ENCODE measurements at regions not wholly inside any gene's neighbourhood (a gene's known extent, or its start where the extent isn't known, plus 50 kb on each side); places are given as distances from the start of the nearest gene placed in this dataset.
"Not testable (repeated sequence)": the region's sequence is repeated elsewhere in the genome, so short reads cannot be mapped to it uniquely, and the experiment has no call there.

DNA sequence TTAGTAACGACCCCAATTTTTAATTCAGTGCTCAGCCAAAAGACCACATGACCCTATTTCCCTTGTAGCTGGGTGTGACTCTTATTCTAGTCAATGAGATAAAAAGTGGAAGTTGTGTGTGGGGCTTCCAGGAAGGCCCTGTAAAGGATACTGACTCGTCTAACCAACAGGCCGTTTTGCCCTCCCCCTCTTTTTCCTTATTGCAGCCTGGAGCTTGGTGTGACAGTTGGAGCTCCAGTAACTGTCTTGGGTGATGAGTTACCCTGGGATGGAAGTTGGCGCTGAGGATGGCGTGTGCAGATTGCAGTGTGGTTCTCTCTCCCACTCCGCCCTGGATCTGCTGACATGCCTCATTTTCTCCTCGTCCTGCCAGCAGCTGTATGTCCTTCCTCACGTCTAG lies 209.3 kb upstream of the PROK2 start:
- no peak overlapping the region for H3K4me3 Mint-ChIP-seq
- no peak overlapping the region for H3K27ac Mint-ChIP-seq
- H3K9me3 Mint-ChIP-seq = peaks cover 9% of the 10 kb centered on the region
- DNase-seq (ENCODE audit: low spot score in 2 of 2) = no peak
- peaks cover 37% of the 10 kb centered on the region for H3K4me1 Mint-ChIP-seq
- ATAC-seq = no peak
- no peaks in the 10 kb centered on the region for H3K36me3 Mint-ChIP-seq

DNA sequence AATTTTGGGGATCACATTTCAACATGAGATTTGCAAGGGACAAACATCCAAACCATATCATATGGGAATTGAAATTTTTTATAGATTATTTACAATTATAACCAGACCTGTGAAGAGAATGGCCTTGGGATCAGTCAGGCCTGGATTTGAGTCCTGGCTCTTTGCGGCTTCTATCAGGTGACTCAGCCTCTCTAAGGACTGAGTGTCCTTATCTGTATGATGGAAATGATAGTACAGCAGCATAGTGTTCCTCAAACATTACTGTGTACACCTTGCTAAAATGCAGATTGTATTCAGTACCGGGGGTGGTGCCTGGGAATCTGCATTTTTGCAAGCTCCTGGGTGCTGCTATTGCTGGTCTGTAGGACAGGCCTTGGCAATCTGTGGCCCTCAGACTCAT lies 206.7 kb upstream of the PROK2 start:
- H3K4me3 Mint-ChIP-seq = no peak overlapping the region
- ATAC-seq = no peak
- H3K27ac Mint-ChIP-seq = no peak overlapping the region
- no peaks in the 10 kb centered on the region for H3K36me3 Mint-ChIP-seq
- peaks cover 6% of the 10 kb centered on the region for H3K9me3 Mint-ChIP-seq
- no peak for DNase-seq (ENCODE audit: low spot score in 2 of 2)
- peaks cover 20% of the 10 kb centered on the region for H3K4me1 Mint-ChIP-seq

DNA sequence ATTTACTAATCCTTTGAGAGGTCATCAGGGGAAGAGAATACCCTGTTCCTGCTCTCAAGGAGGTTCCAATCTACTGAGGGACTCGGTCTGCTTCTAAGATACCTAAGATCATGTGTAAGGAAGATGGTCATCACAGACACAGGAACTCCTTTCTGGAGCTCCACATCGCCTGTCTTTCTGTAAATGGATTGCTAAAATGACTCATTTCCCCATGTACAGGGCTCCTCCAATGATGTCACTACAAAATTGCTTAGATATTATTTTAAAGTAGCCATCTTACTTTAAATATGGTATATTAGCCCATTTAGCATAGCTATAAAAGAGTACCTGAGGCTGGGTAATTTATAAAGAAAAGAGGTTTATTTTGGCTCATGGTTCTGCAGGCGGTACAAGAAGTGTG lies 206.1 kb upstream of the PROK2 start:
- DNase-seq (ENCODE audit: low spot score in 2 of 2) (no peak), ATAC-seq (no peak)
- H3K36me3 Mint-ChIP-seq = no peaks in the 10 kb centered on the region
- H3K27ac Mint-ChIP-seq = no peak overlapping the region
- peaks cover 20% of the 10 kb centered on the region for H3K4me1 Mint-ChIP-seq
- peaks cover 6% of the 10 kb centered on the region for H3K9me3 Mint-ChIP-seq
- H3K4me3 Mint-ChIP-seq = no peak overlapping the region

DNA sequence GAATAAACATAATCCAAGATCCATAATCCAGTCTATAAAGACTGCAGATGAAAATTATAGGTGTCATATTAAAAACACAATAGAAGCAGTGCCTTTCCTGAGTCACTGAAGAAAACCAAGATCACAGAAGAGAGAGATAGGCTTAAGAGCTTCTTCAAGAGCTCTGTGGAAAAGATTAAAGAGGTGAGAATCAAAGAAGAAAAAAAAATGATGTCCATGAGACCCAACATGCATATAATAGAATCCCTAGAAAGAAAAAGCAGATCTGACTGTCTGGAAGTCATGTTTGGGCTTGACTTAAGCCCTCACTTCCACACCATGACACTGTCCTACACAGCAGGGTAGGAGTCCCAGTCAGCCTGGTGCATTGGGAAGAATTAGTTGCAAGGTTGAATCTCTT lies 205.6 kb upstream of the PROK2 start:
- peaks cover 6% of the 10 kb centered on the region for H3K9me3 Mint-ChIP-seq
- DNase-seq (ENCODE audit: low spot score in 2 of 2) = no peak
- peaks cover 20% of the 10 kb centered on the region for H3K4me1 Mint-ChIP-seq
- no peak for ATAC-seq
- H3K4me3 Mint-ChIP-seq = no peak overlapping the region
- no peaks in the 10 kb centered on the region for H3K36me3 Mint-ChIP-seq
- H3K27ac Mint-ChIP-seq = no peak overlapping the region

DNA sequence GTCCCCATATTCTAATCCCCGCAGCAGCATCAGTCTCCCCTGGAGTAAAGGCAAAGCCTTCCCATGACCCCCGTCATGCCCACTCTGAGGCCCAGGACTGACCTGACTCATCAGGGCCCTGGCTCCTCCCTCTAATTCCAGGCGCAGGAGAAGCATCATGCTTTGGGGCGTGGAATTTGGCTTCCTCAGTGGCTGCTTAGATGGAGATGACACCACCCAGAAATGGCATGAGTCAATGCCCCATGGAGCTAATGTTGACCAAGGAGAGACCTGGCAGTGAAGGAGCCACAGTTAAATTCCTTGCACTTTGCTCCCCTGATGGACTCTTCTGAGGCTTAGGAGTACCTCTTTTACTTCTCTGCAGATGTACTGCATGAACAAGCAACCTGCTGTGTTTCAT lies 204.2 kb upstream of the PROK2 start:
- ATAC-seq (no peak), DNase-seq (ENCODE audit: low spot score in 2 of 2) (no peak)

DNA sequence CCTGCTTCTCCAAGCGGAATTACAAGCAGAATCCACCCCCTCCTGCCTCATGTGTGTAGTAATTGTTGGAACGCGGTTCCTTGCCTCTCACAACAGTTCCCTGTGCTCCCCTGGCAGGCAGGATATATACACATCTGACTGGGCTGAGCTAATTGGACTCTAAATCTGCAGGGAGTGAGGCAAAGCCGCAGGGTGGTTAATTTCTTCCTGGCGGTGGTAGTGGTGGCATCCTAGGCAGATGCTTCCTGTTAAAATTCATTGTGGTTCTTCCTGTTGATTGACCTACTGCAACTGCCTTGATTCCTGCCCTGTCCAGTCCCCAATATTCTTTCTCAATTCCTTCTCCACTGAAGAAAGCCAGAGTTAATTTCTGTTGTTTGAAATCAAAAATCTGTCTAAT lies 202.9 kb upstream of the PROK2 start:
- Mint-ChIP-seq H3K9me3 (peaks cover 2% of the 10 kb centered on the region), H3K27ac (no peak overlapping the region), H3K4me1 (peaks cover 23% of the 10 kb centered on the region), H3K4me3 (no peak overlapping the region), H3K36me3 (no peaks in the 10 kb centered on the region)
- ATAC-seq (no peak), DNase-seq (ENCODE audit: low spot score in 2 of 2) (no peak)

More for the DNA sequence above, 204.2 kb upstream of the PROK2 start:
- Mint-ChIP-seq H3K27ac (no peak overlapping the region), H3K4me1 (peaks cover 22% of the 10 kb centered on the region), H3K4me3 (no peak overlapping the region), H3K9me3 (peaks cover 6% of the 10 kb centered on the region), H3K36me3 (no peaks in the 10 kb centered on the region)

DNA sequence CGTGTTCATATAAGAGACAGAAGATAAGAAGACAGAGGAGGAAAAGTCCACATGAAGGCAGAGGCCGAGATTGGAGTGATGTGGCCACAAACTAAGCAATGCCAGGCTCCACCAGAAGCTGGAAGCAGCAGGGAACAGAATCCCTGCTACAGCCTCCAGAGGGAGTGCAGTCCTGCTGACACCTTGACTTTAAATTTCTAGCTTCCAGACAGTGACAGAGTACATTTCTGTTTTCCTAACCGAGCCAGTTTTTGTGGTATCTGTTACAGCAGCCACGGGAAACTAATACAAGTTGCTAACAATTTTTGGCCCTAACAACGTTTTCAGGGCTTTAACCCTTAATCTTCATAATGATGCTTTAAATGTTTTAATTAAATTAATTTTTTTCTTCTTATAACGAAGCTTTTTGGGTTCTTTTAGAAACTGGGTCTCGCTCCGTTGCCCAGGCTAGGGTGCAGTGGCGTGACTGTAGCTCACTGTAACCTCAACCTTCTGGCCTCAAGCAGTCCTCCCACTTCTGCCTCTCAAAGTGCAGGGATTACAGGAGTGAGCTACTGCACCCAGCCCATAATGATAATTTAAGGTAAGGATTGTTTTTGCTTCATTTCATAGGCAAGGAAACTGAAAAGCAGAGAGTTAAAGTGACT lies 202.3 kb upstream of the PROK2 start:
- no peak overlapping the region for H3K27ac Mint-ChIP-seq

DNA sequence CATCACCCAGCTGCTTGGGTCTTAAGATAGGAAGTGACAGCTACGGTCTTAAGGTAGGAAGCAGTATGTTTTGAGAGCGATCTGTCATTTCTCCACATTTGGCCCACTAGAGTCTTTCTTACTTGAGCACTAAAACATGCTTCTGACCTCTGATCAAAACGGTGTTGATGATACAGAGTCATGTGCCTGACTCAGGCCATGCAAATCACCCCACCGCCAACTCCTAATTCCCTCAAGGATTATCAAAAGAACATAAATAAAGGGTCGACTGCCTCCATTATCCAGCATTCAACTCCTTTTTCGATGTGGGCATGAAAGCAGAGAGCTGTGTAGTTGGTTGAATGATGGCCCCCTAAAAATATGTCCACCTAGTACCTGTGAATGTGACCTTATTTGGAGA lies 201.7 kb upstream of the PROK2 start:
- Mint-ChIP-seq H3K4me3 (no peak overlapping the region), H3K36me3 (no peaks in the 10 kb centered on the region), H3K9me3 (peaks cover 2% of the 10 kb centered on the region), H3K27ac (no peak overlapping the region), H3K4me1 (peaks cover 33% of the 10 kb centered on the region)
- DNase-seq (ENCODE audit: low spot score in 2 of 2) = no peak
- no peak for ATAC-seq

More for the DNA sequence above, 202.3 kb upstream of the PROK2 start:
- Mint-ChIP-seq H3K36me3 (no peaks in the 10 kb centered on the region), H3K4me1 (peaks cover 29% of the 10 kb centered on the region), H3K9me3 (peaks cover 2% of the 10 kb centered on the region), H3K4me3 (no peak overlapping the region)
- ATAC-seq (no peak), DNase-seq (ENCODE audit: low spot score in 2 of 2) (no peak)

DNA sequence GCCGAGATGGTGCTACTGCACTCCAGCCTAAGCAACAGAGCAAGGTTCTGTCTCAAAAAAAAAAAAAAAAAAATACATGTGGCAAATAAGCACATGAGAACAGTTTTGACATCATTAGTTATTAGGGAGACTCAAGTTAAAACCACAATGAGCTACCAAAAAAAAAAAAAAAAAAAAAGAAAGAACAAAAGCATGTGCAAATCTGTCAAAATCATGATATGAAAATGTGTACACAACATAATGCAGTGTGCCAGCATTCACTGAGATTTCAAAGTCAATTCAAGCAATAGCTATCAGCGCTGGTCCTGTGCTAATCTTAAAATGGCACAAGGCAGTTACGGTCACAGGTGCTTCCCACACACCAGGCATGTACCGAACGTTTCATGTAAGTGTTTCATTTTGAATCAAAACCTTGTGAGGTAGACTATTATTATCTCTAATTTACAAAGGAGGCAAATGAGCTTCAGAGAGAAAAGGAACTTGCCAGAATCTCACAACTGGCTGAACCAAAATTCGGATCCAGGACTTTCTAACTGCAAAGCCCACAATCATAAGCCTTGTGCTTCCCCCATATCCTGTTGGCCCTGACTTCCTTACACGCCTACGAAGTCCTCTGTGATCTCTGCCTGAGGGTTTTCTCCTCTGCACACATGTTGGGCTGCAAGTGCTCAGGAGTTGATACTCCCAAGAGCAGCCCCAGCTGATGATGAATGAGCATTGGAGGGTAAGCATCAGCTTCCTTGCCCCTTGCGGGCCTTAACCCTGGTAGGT lies 200.1 kb upstream of the PROK2 start:
- Mint-ChIP-seq H3K27ac (no peak overlapping the region), H3K9me3 (no peaks in the 10 kb centered on the region), H3K4me1 (peaks cover 39% of the 10 kb centered on the region), H3K36me3 (no peaks in the 10 kb centered on the region), H3K4me3 (peak overlapping the region; percentile 15)
- ATAC-seq (peak; percentile 74), DNase-seq (ENCODE audit: low spot score in 2 of 2) (no peak)

DNA sequence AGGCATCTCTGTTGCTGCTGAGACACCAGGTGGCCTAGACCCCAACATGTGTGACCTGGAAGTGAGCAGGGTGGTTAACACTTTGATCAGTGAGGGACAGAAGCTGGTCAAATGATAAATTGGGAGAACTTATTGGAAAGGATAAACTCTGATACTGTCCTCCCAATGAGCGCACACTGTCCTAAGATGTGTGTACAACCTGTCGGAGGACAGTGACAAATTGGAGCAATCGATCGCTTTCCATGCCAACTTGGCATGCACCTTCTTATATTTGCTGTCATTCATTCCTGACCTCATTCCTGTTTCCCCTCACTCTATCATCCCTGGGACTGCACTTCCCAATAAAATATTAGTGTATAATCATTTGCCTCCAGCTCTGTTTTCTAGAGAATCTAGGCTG lies 198.7 kb upstream of the PROK2 start:
- Mint-ChIP-seq H3K36me3 (no peaks in the 10 kb centered on the region), H3K4me3 (no peak overlapping the region), H3K4me1 (peaks cover 47% of the 10 kb centered on the region), H3K9me3 (no peaks in the 10 kb centered on the region), H3K27ac (no peak overlapping the region)
- DNase-seq (ENCODE audit: low spot score in 2 of 2) (no peak), ATAC-seq (no peak)

DNA sequence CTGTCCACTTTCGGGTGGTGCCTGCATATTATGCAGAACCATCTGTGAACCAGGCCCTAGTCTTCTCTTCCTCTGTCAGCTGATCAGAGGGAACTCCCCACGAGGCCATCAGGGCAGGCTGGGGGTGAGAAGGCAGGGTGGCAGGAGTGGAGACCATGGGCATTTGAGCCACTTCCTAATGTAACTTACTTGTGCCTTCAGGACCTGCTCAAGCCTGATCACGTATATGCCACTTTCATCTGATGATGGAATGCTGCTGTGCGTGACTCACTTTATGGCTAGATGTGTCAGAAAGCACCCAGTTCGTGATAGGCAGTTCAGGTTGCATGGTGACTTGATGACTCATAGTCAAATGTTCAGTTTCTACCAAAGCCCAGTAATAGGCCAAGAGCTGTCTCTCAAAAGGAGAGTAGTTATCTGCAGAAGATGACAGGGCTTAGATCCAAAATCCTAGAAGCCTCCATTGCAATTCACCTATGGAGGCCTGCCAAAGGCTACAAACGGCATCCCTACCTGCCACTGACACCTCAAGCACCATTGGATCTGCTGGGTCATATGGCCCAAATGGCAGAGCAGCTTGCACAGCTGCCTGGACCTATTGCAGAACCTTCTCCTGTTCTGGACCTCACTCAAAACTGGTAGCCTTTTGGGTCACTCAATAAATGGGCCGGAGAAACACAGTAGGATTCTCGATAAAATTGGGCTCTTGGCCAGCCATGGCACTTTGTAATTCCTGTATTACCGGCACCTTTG lies 197.7 kb upstream of the PROK2 start:
- peak overlapping the region; percentile 52 for H3K4me3 Mint-ChIP-seq
- peaks cover 57% of the 10 kb centered on the region for H3K4me1 Mint-ChIP-seq
- peak overlapping the region; percentile 60 for H3K27ac Mint-ChIP-seq
- not testable (repeated sequence) for H3K36me3 Mint-ChIP-seq, ATAC-seq, H3K9me3 Mint-ChIP-seq
- peak; percentile 24 to 77 for DNase-seq (ENCODE audit: low spot score in 2 of 2)

DNA sequence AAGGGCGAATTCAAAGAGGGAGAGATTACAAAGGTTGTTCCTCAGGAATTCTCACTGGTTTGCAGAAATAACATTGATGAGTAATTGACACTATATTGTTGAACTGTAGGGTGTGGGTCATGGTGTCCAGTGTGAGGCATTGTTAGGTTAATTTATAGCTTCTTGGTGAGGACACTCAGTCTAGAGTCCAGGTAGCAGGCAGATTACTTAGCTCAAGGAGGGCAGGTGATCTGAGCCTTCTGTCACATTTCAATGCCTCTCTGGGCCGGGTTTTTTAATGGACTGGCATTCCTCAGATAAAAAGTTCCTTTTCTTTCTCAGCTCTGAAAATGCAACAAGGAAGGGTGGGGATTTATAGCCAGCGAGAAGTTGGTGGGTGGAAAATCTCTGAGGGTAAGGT lies 194.2 kb upstream of the PROK2 start:
- peak overlapping the region; percentile 53 for H3K4me3 Mint-ChIP-seq
- H3K4me1 Mint-ChIP-seq = peaks cover 50% of the 10 kb centered on the region
- no peaks in the 10 kb centered on the region for H3K36me3 Mint-ChIP-seq
- ATAC-seq = no peak
- H3K27ac Mint-ChIP-seq = peak overlapping the region; percentile 79
- no peaks in the 10 kb centered on the region for H3K9me3 Mint-ChIP-seq
- no peak for DNase-seq (ENCODE audit: low spot score in 2 of 2)

DNA sequence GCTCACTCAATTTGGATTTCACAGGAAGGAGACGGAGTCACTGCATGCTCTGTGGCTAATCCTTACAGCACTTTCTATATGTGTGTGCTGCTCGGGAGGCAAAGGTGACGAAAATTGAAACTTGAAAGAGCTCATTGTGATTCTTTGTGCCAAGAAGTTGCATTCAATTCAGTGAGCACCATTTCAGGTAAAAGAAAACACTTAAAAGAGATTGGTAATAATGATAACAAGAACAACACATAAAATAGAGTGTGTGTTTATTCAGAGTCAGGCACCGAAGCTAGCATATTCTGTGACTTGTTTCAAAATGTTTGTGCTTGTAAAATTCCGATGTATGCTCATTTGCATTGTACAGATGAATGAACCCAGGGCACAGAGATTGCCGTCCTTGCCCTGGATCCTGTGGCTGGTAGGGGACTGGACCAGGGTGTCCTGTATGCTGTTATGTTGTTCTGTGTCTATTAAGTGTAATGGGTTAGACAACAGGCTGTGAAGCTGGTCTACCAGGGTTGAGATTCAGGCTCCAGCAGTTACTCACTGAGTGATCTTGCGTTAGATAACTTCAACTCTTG lies 193.3 kb upstream of the PROK2 start:
- ATAC-seq (peak; percentile 93), DNase-seq (ENCODE audit: low spot score in 2 of 2) (peak in 1 of 2 donors; percentile 71)
- Mint-ChIP-seq H3K9me3 (no peaks in the 10 kb centered on the region), H3K4me1 (peaks cover 41% of the 10 kb centered on the region), H3K4me3 (peak overlapping the region; percentile 53), H3K36me3 (no peaks in the 10 kb centered on the region), H3K27ac (peak overlapping the region; percentile 79)

DNA sequence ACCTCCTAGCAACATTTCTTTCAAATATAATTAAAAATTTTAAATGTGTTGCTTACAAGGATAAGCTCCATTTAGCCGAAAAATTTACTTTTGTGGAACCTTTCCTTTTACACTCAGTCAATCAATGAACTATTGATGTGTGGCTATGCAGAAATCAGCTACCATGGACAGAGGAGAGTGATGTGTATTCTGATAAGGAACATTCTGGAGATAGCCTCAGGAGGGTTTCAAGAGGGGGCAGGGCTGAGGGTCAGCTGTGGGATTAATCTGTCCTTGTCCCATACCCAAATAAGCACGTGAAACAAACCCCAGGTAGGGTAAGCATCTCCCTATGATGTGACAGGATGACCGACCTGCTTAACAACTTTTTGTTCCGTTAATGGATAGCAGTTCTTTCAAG lies 192.6 kb upstream of the PROK2 start:
- ATAC-seq (no peak), DNase-seq (ENCODE audit: low spot score in 2 of 2) (no peak)
- Mint-ChIP-seq H3K9me3 (no peaks in the 10 kb centered on the region), H3K4me3 (no peak overlapping the region), H3K36me3 (no peaks in the 10 kb centered on the region), H3K4me1 (peaks cover 36% of the 10 kb centered on the region), H3K27ac (no peak overlapping the region)

DNA sequence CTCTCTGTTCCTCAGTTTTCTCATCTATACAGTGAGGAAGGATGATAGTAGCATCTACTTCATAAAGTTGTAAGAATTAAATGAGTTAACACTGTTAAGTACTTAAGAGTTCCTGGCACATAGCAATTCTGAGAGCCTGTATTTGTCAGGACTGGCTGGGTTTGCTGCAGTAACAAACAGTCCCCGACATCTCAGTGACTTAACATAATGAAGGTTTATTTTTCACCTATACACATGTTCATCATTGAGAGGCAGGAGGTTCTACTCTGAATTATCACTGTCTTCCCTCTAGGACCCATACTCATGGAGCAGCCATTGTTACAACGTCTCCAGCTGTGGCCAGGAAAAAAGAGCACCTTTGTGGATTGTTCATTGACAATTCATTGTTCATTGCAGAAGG lies 190.6 kb upstream of the PROK2 start:
- no peaks in the 10 kb centered on the region for H3K36me3 Mint-ChIP-seq
- H3K27ac Mint-ChIP-seq = no peak overlapping the region
- DNase-seq (ENCODE audit: low spot score in 2 of 2) (no peak), ATAC-seq (no peak)
- peaks cover 27% of the 10 kb centered on the region for H3K4me1 Mint-ChIP-seq
- no peaks in the 10 kb centered on the region for H3K9me3 Mint-ChIP-seq
- H3K4me3 Mint-ChIP-seq = no peak overlapping the region
